HEK293 (cell line): ENCODE measurements at regions not wholly inside any gene's neighbourhood (a gene's known extent, or its start where the extent isn't known, plus 50 kb on each side); places are given as distances from the start of the nearest gene placed in this dataset.

Experiments used
- SETDB1 ChIP-seq: IDR thresholded peaks from one replicate; pipeline ENCODE4 v1.6.1; 2017; ENCODE audit warnings: mild to moderate bottlenecking, low read length, moderate library complexity, mixed read lengths; ENCODE audit not compliant: insufficient read length
- ZIC2 ChIP-seq: fragments of 450-650 bp; formaldehyde crosslinking; IDR thresholded peaks from 2 replicates; pipeline ENCODE4 v1.5.1; 2016; ENCODE audit warnings: missing biosample characterization, missing genetic modification characterization
- TF ChIP-seq, protein P1 (sequence below): fragments of 450-650 bp; formaldehyde crosslinking; IDR thresholded peaks from 2 replicates; pipeline ENCODE4 v1.5.1; 2016; ENCODE audit warnings: missing biosample characterization, missing genetic modification characterization

DNA sequence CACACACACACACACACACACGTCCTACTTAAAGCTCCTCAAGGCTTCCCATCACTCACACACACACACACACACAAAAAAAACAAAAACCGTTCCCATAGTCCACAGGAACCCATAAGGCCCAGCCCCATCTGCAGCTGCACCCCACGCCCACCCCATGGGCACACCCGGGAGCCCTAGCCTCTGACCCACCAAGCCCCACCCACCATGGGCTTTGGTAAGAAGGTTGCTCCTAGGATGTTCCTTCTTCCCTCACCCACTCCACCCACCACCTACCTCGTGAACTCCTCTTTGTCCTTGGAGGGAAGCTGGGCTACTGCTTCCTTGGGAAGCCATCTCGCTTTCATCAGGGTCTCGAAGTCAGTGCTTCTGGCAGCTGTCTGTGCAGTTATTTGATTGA, 115.1 kb downstream of the TPRA1 start:
- TF ChIP-seq SETDB1: no peak
- TF ChIP-seq, protein P1, sequence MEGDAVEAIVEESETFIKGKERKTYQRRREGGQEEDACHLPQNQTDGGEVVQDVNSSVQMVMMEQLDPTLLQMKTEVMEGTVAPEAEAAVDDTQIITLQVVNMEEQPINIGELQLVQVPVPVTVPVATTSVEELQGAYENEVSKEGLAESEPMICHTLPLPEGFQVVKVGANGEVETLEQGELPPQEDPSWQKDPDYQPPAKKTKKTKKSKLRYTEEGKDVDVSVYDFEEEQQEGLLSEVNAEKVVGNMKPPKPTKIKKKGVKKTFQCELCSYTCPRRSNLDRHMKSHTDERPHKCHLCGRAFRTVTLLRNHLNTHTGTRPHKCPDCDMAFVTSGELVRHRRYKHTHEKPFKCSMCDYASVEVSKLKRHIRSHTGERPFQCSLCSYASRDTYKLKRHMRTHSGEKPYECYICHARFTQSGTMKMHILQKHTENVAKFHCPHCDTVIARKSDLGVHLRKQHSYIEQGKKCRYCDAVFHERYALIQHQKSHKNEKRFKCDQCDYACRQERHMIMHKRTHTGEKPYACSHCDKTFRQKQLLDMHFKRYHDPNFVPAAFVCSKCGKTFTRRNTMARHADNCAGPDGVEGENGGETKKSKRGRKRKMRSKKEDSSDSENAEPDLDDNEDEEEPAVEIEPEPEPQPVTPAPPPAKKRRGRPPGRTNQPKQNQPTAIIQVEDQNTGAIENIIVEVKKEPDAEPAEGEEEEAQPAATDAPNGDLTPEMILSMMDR (tag by site-specific recombination): no peak
- no peak for TF ChIP-seq ZIC2
